GM19395 (cell line): ENCODE measurements at regions not wholly inside any gene's neighbourhood (a gene's known extent, or its start where the extent isn't known, plus 50 kb on each side); places are given as distances from the start of the nearest gene placed in this dataset.

Source experiments
- ATAC-seq: cut with Tn5 transposase; IDR thresholded peaks from one replicate; pipeline ENCODE4 v1.9.1; 2021; ENCODE audit warnings: mild to moderate bottlenecking, moderate library complexity; ENCODE audit not compliant: unreplicated experiment

- ATAC-seq: no peak
Observed at GRCh38 chr14:82419933-82420332, 886.3 kb upstream of the SEL1L start.

GRCh38 chr14:82420871-82421270 is 887.2 kb upstream of the SEL1L start:
- no peak for ATAC-seq

- ATAC-seq: no peak
Observed at GRCh38 chr14:82421286-82421685, 887.6 kb upstream of the SEL1L start.

GRCh38 chr14:82422230-82422629 is 888.6 kb upstream of the SEL1L start:
- no peak for ATAC-seq

- ATAC-seq: no peak
Observed at GRCh38 chr14:82425261-82425660, 891.6 kb upstream of the SEL1L start.

- ATAC-seq: no peak
Observed at GRCh38 chr14:82431031-82431430, 897.4 kb upstream of the SEL1L start.

GRCh38 chr14:82432301-82433105 is 898.9 kb upstream of the SEL1L start:
- no peak for ATAC-seq

- ATAC-seq: no peak
Observed at GRCh38 chr14:82438436-82438835, 904.8 kb upstream of the SEL1L start.

GRCh38 chr14:82441270-82441669 is 907.6 kb upstream of the SEL1L start:
- no peak for ATAC-seq

GRCh38 chr14:82445810-82446570 is 912.3 kb upstream of the SEL1L start:
- no peak for ATAC-seq

GRCh38 chr14:82447586-82447985 is 913.9 kb upstream of the SEL1L start:
- no peak for ATAC-seq

GRCh38 chr14:82449926-82450468 is 916.3 kb upstream of the SEL1L start:
- no peak for ATAC-seq

- ATAC-seq: no peak
Observed at GRCh38 chr14:82451675-82452074, 918.0 kb upstream of the SEL1L start.

GRCh38 chr14:82482345-82482744 is 948.7 kb upstream of the SEL1L start:
- no peak for ATAC-seq

GRCh38 chr14:82488473-82488872 is 954.8 kb upstream of the SEL1L start:
- ATAC-seq: no peak

- no peak for ATAC-seq
Observed at GRCh38 chr14:82490397-82490796, 956.7 kb upstream of the SEL1L start.

- no peak for ATAC-seq
Observed at GRCh38 chr14:82492157-82492556, 958.5 kb upstream of the SEL1L start.

GRCh38 chr14:82500222-82500621 is 966.6 kb upstream of the SEL1L start:
- no peak for ATAC-seq

GRCh38 chr14:82501554-82501953 is 967.9 kb upstream of the SEL1L start:
- ATAC-seq: no peak

GRCh38 chr14:82502043-82502442 is 968.4 kb upstream of the SEL1L start:
- no peak for ATAC-seq

GRCh38 chr14:82504894-82505293 is 971.2 kb upstream of the SEL1L start:
- ATAC-seq: no peak

- no peak for ATAC-seq
Observed at GRCh38 chr14:82510007-82510406, 976.4 kb upstream of the SEL1L start.
